ENCODE measurements at regions not wholly inside any gene's neighbourhood (a gene's known extent, or its start where the extent isn't known, plus 50 kb on each side); places are given as distances from the start of the nearest gene placed in this dataset.

- H3K4me3 ChIP-seq (ENCODE audit: low read depth, low read length) = no peak overlapping the region
- no peak for TF ChIP-seq CTCF (IDR thresholded peaks at IDR 0.05; ENCODE audit: low read depth, low read length)
- TF ChIP-seq MYC (IDR thresholded peaks at IDR 0.05; ENCODE audit: low read depth, low read length) = no peak
- no peak for TF ChIP-seq POLR2A (IDR thresholded peaks at IDR 0.05; ENCODE audit: extremely low read depth, insufficient read length)
- no peak for TF ChIP-seq MAX (IDR thresholded peaks at IDR 0.05; ENCODE audit: low read depth, low read length)
- DNase-seq (ENCODE audit: low read depth) = no peak
Measured at GRCh38 chrX:15055146-15055930, 182.1 kb downstream of the MOSPD2 start.

GRCh38 chrX:15050395-15050794, 177.2 kb downstream of the MOSPD2 start:
- TF ChIP-seq MYC (IDR thresholded peaks at IDR 0.05; ENCODE audit: low read depth, low read length) (no peak), POLR2A (IDR thresholded peaks at IDR 0.05; ENCODE audit: extremely low read depth, insufficient read length) (no peak), CTCF (IDR thresholded peaks at IDR 0.05; ENCODE audit: low read depth, low read length) (no peak), MAX (IDR thresholded peaks at IDR 0.05; ENCODE audit: low read depth, low read length) (no peak)
- H3K4me3 ChIP-seq (ENCODE audit: low read depth, low read length) = no peak overlapping the region
- peak; percentile 1 for DNase-seq (ENCODE audit: low read depth)

- no peak for TF ChIP-seq MYC (IDR thresholded peaks at IDR 0.05; ENCODE audit: low read depth, low read length)
- no peak for TF ChIP-seq CTCF (IDR thresholded peaks at IDR 0.05; ENCODE audit: low read depth, low read length)
- no peak for TF ChIP-seq POLR2A (IDR thresholded peaks at IDR 0.05; ENCODE audit: extremely low read depth, insufficient read length)
- TF ChIP-seq MAX (IDR thresholded peaks at IDR 0.05; ENCODE audit: low read depth, low read length) = no peak
- H3K4me3 ChIP-seq (ENCODE audit: low read depth, low read length) = no peak overlapping the region
- DNase-seq (ENCODE audit: low read depth) = no peak
Measured at GRCh38 chrX:15043538-15043937, 170.3 kb downstream of the MOSPD2 start.

- no peak for TF ChIP-seq CTCF (IDR thresholded peaks at IDR 0.05; ENCODE audit: low read depth, low read length)
- TF ChIP-seq MYC (IDR thresholded peaks at IDR 0.05; ENCODE audit: low read depth, low read length) = no peak
- TF ChIP-seq MAX (IDR thresholded peaks at IDR 0.05; ENCODE audit: low read depth, low read length) = no peak
- no peak for TF ChIP-seq POLR2A (IDR thresholded peaks at IDR 0.05; ENCODE audit: extremely low read depth, insufficient read length)
- no peak for DNase-seq (ENCODE audit: low read depth)
- H3K4me3 ChIP-seq (ENCODE audit: low read depth, low read length) = no peak overlapping the region
Measured at GRCh38 chrX:15033917-15034316, 160.7 kb downstream of the MOSPD2 start.

GRCh38 chrX:15017491-15017890, 144.3 kb downstream of the MOSPD2 start:
- no peak for TF ChIP-seq CTCF (IDR thresholded peaks at IDR 0.05; ENCODE audit: low read depth, low read length)
- TF ChIP-seq MAX (IDR thresholded peaks at IDR 0.05; ENCODE audit: low read depth, low read length) = no peak
- TF ChIP-seq POLR2A (IDR thresholded peaks at IDR 0.05; ENCODE audit: extremely low read depth, insufficient read length) = no peak
- no peak for TF ChIP-seq MYC (IDR thresholded peaks at IDR 0.05; ENCODE audit: low read depth, low read length)
- DNase-seq (ENCODE audit: low read depth) = no peak

More at GRCh38 chrX:15017491-15017890, 144.3 kb downstream of the MOSPD2 start:
- no peak overlapping the region for H3K4me3 ChIP-seq (ENCODE audit: low read depth, low read length)

Measured in NB4 (cell line).